ENCODE measurements at regions not wholly inside any gene's neighbourhood (a gene's known extent, or its start where the extent isn't known, plus 50 kb on each side); places are given as distances from the start of the nearest gene placed in this dataset.

- Histone ChIP-seq H3K4me1 (no peaks in the 10 kb centered on the region), H3K36me3 (replicated peaks in 1 of 2; ENCODE audit: insufficient read depth in 1 of 2, low read depth in 2 of 2) (no peaks in the 10 kb centered on the region), H3K4me3 (no peak overlapping the region), H3K27me3 (no peaks in the 10 kb centered on the region), H3K9me3 (no peaks in the 10 kb centered on the region), H3K27ac (no peak overlapping the region)
- intact Hi-C loops (cut with DNase I) = no loop called here
- TF ChIP-seq CTCF (IDR thresholded peaks at IDR 0.05) (no peak), POLR2A (IDR thresholded peaks at IDR 0.05) (no peak)
- ATAC-seq = no peak
- no peak for DNase-seq
- WGBS, 2 donors = 72 to 77% methylated on average over 6 of the region's 6 CpGs
Observed at GRCh38 chr9:109557481-109557880, 59.4 kb upstream of the PTPN3 start.

DNA sequence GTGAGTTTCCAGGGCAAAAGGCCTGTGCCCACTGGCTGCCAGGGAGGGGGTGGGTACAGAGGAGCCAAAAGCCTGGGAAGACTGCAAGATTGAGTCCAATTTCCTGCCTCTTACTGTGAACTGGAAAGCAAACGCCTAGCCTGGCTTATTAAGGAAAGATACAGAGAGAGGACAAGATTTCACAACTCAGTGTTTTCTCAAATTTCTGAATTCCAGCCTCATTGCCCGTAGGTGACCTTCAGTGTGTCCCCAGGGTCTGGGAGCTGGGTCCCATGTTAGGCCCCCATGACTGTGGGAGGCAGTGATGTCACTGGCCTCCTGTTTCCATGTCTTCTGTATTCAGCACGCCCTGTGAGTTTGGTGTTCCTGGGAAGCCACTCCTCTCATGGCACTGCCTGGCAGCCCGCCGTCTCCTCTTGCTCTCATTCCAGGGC, 60.6 kb upstream of the PTPN3 start:
- intact Hi-C loops (cut with DNase I) = no loop called here
- no peak overlapping the region for H3K4me3 ChIP-seq
- ATAC-seq (no peak), DNase-seq (peak in 3 of 4 donors; percentile 5 to 57 (median 38))
- no peak overlapping the region for H3K27ac ChIP-seq
- H3K27me3 ChIP-seq = no peaks in the 10 kb centered on the region
- H3K36me3 ChIP-seq (replicated peaks in 1 of 2; ENCODE audit: insufficient read depth in 1 of 2, low read depth in 2 of 2) = no peaks in the 10 kb centered on the region
- TF ChIP-seq CTCF (IDR thresholded peaks at IDR 0.05) (no peak), POLR2A (IDR thresholded peaks at IDR 0.05) (no peak)
- no peaks in the 10 kb centered on the region for H3K4me1 ChIP-seq
- H3K9me3 ChIP-seq = no peaks in the 10 kb centered on the region
- WGBS, 2 donors = 50 to 62% methylated on average over 5 of the region's 5 CpGs

- DNase-seq = no peak
- TF ChIP-seq CTCF (IDR thresholded peaks at IDR 0.05) = no peak
- no peak for TF ChIP-seq POLR2A (IDR thresholded peaks at IDR 0.05)
- no peak overlapping the region for H3K27ac ChIP-seq
- intact Hi-C loops (cut with DNase I) = no loop called here
- H3K4me3 ChIP-seq = no peak overlapping the region
- no peaks in the 10 kb centered on the region for H3K36me3 ChIP-seq (replicated peaks in 1 of 2; ENCODE audit: insufficient read depth in 1 of 2, low read depth in 2 of 2)
- no peak for ATAC-seq
- no peaks in the 10 kb centered on the region for H3K27me3 ChIP-seq
- no peaks in the 10 kb centered on the region for H3K9me3 ChIP-seq
- 74 to 78% methylated on average over 9 of the region's 9 CpGs for WGBS, 2 donors
- H3K4me1 ChIP-seq = no peaks in the 10 kb centered on the region
Observed at GRCh38 chr9:109560470-109561132, 62.5 kb upstream of the PTPN3 start.

GRCh38 chr9:109561137-109561536, 63.0 kb upstream of the PTPN3 start:
- no peak for DNase-seq
- Histone ChIP-seq H3K27me3 (no peaks in the 10 kb centered on the region), H3K4me1 (no peaks in the 10 kb centered on the region), H3K4me3 (no peak overlapping the region), H3K9me3 (no peaks in the 10 kb centered on the region), H3K36me3 (replicated peaks in 1 of 2; ENCODE audit: insufficient read depth in 1 of 2, low read depth in 2 of 2) (no peaks in the 10 kb centered on the region), H3K27ac (no peak overlapping the region)
- ATAC-seq = no peak
- 61 to 89% methylated on average over 4 of the region's 4 CpGs for WGBS, 2 donors
- TF ChIP-seq POLR2A (IDR thresholded peaks at IDR 0.05) = no peak
- no peak for TF ChIP-seq CTCF (IDR thresholded peaks at IDR 0.05)
- intact Hi-C loops (cut with DNase I) = no loop called here

DNA sequence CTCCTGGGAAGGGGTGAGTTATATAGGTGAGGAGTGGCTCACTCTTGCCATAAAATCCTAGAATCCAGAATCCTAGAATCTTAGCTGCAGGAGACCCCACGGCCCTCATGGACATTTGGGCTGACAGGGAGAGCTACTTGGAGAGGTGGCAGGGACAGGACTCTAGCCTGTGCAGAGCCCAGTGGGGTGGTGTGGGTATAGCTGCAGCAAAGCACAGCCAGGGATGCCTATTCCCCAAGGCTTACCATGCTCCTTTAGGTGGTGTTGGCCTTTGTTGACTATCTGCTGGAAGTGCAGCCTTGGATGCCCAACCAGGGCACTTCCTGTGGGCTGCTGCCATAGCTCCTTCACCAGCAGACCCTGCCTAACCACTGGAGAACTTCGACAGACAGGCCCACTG, 70.0 kb upstream of the PTPN3 start:
- ATAC-seq (no peak), DNase-seq (no peak)
- Histone ChIP-seq H3K4me1 (no peaks in the 10 kb centered on the region), H3K4me3 (no peak overlapping the region), H3K9me3 (no peaks in the 10 kb centered on the region), H3K27me3 (no peaks in the 10 kb centered on the region), H3K36me3 (replicated peaks in 1 of 2; ENCODE audit: insufficient read depth in 1 of 2, low read depth in 2 of 2) (no peaks in the 10 kb centered on the region), H3K27ac (no peak overlapping the region)
- intact Hi-C loops (cut with DNase I) = no loop called here
- WGBS, 2 donors = 78% methylated on average over 2 of the region's 2 CpGs; no CpG with 5 or more reads in 1 of the 2 donors
- TF ChIP-seq CTCF (IDR thresholded peaks at IDR 0.05) (no peak), POLR2A (IDR thresholded peaks at IDR 0.05) (no peak)
